ENCODE measurements at regions not wholly inside any gene's neighbourhood (a gene's known extent, or its start where the extent isn't known, plus 50 kb on each side); places are given as distances from the start of the nearest gene placed in this dataset.

GRCh38 chr12:93978553-93978952 lies 169.8 kb upstream of the PLXNC1 start:
- no peak for TF ChIP-seq FOXP1 (CRISPR knock-in tag; IDR thresholded peaks at IDR 0.05)
- TF ChIP-seq TAF1 (IDR thresholded peaks at IDR 0.05; ENCODE audit: control insufficient read depth, extremely low read depth, insufficient read depth, low read length, severe bottlenecking): no peak
- TF ChIP-seq CTCF (IDR thresholded peaks at IDR 0.05 in 2 of 3, conservative IDR thresholded peaks at IDR 0.05 in 1 of 3; ENCODE audit: insufficient read depth in 2 of 3, low read depth in 1 of 3, low read length in 3 of 3): no peak
- no peak for TF ChIP-seq BHLHE40 (IDR thresholded peaks at IDR 0.05; ENCODE audit: low read length)
- no peak for TF ChIP-seq TRIM24 (IDR thresholded peaks at IDR 0.05)
- TF ChIP-seq, protein P1, sequence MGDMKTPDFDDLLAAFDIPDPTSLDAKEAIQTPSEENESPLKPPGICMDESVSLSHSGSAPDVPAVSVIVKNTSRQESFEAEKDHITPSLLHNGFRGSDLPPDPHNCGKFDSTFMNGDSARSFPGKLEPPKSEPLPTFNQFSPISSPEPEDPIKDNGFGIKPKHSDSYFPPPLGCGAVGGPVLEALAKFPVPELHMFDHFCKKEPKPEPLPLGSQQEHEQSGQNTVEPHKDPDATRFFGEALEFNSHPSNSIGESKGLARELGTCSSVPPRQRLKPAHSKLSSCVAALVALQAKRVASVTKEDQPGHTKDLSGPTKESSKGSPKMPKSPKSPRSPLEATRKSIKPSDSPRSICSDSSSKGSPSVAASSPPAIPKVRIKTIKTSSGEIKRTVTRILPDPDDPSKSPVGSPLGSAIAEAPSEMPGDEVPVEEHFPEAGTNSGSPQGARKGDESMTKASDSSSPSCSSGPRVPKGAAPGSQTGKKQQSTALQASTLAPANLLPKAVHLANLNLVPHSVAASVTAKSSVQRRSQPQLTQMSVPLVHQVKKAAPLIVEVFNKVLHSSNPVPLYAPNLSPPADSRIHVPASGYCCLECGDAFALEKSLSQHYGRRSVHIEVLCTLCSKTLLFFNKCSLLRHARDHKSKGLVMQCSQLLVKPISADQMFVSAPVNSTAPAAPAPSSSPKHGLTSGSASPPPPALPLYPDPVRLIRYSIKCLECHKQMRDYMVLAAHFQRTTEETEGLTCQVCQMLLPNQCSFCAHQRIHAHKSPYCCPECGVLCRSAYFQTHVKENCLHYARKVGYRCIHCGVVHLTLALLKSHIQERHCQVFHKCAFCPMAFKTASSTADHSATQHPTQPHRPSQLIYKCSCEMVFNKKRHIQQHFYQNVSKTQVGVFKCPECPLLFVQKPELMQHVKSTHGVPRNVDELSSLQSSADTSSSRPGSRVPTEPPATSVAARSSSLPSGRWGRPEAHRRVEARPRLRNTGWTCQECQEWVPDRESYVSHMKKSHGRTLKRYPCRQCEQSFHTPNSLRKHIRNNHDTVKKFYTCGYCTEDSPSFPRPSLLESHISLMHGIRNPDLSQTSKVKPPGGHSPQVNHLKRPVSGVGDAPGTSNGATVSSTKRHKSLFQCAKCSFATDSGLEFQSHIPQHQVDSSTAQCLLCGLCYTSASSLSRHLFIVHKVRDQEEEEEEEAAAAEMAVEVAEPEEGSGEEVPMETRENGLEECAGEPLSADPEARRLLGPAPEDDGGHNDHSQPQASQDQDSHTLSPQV (IDR thresholded peaks at IDR 0.05): no peak
- TF ChIP-seq YY1 (IDR thresholded peaks at IDR 0.05; ENCODE audit: borderline replicate concordance in 1 of 3, control insufficient read depth in 1 of 3, extremely low read depth in 1 of 3, insufficient read depth in 3 of 3, insufficient read length in 1 of 3, insufficient replicate concordance in 2 of 3, low read depth in 1 of 3, low read length in 2 of 3): no peak
- TF ChIP-seq NFE2 (IDR thresholded peaks at IDR 0.05; ENCODE audit: low read depth): no peak

Measured in K562 (cell line).